ENCODE measurements at regions not wholly inside any gene's neighbourhood (a gene's known extent, or its start where the extent isn't known, plus 50 kb on each side); places are given as distances from the start of the nearest gene placed in this dataset.

DNA sequence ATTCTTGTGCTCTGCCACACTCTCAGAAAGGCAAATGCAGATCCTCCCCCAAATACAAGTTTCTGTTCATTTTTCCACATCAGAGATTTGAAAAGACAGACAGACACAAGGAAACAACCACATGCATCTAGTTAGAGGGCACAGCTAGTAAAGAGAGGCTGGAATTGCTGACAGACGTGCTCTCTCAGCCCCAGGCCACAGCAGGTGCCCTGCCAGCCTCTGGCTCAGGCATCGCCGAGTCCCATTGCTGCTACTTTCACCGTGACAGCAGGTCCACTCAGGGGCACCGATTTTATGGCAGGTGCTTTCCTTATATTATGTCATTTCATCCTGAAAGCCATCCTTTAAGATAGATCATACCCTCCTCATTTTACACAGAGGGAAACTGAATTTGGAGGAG is 507.5 kb downstream of the EIPR1 start:
- TF ChIP-seq, protein P1, sequence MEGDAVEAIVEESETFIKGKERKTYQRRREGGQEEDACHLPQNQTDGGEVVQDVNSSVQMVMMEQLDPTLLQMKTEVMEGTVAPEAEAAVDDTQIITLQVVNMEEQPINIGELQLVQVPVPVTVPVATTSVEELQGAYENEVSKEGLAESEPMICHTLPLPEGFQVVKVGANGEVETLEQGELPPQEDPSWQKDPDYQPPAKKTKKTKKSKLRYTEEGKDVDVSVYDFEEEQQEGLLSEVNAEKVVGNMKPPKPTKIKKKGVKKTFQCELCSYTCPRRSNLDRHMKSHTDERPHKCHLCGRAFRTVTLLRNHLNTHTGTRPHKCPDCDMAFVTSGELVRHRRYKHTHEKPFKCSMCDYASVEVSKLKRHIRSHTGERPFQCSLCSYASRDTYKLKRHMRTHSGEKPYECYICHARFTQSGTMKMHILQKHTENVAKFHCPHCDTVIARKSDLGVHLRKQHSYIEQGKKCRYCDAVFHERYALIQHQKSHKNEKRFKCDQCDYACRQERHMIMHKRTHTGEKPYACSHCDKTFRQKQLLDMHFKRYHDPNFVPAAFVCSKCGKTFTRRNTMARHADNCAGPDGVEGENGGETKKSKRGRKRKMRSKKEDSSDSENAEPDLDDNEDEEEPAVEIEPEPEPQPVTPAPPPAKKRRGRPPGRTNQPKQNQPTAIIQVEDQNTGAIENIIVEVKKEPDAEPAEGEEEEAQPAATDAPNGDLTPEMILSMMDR (conservative IDR thresholded peaks at IDR 0.05; ENCODE audit: low read depth, low read length) = no peak
- TF ChIP-seq RFX5 (IDR thresholded peaks at IDR 0.05; ENCODE audit: low read depth, low read length) = no peak
- TF ChIP-seq NFE2L2 (IDR thresholded peaks at IDR 0.05; ENCODE audit: low read depth, low read length) = no peak
- TF ChIP-seq RCOR1 (IDR thresholded peaks at IDR 0.05; ENCODE audit: insufficient replicate concordance, low read length) = no peak
- TF ChIP-seq RAD21 (IDR thresholded peaks at IDR 0.05; ENCODE audit: low read length) = no peak
- no peak for TF ChIP-seq POLR2A (IDR thresholded peaks at IDR 0.05; ENCODE audit: low read depth, low read length)
- TF ChIP-seq MAZ (IDR thresholded peaks at IDR 0.05; ENCODE audit: borderline replicate concordance, low read depth, low read length) = no peak
